Testis (tissue), 2 donors: ENCODE measurements at regions not wholly inside any gene's neighbourhood (a gene's known extent, or its start where the extent isn't known, plus 50 kb on each side); places are given as distances from the start of the nearest gene placed in this dataset.

Experiments
- CTCF ChIP-seq, 3 experiments: fragments of 450-650 bp in 2 of 3; fragments of 200-600 bp in 1 of 3; sonication (generic) in 1 of 3; IDR thresholded peaks; one replicate each; pipeline ENCODE4 v1.5.1; 2016 to 2019; ENCODE audit warnings: antibody characterized with exemption in 3 of 3, mild to moderate bottlenecking in 2 of 3, moderate library complexity in 1 of 3
- POLR2A ChIP-seq: fragments of 450-650 bp; IDR thresholded peaks from one replicate; pipeline ENCODE4 v1.6.1; 2017; ENCODE audit warnings: antibody characterized with exemption, mild to moderate bottlenecking, moderate library complexity

- no peak for TF ChIP-seq CTCF (IDR thresholded peaks at IDR 0.05)
- no peak for TF ChIP-seq POLR2A
These were observed 247.6 kb downstream of the SLC4A3 start for GRCh38 chr2:219875036-219875435.
